DOHH2 (cell line): ENCODE measurements at regions not wholly inside any gene's neighbourhood (a gene's known extent, or its start where the extent isn't known, plus 50 kb on each side); places are given as distances from the start of the nearest gene placed in this dataset.

Experiments
- H3F3A ChIP-seq: fragments of 200-600 bp; sonication (generic), shearing (Covaris generic); 2 replicates; pipeline ENCODE4 v1.6.0; 2016; ENCODE audit warnings: antibody characterized with exemption, mild to moderate bottlenecking; ENCODE audit not compliant: control insufficient read depth, insufficient read depth
- H3K27ac ChIP-seq: fragments of 200-600 bp; sonication (generic); 2 replicates; pipeline ENCODE4 v1.5.1; 2014; ENCODE audit warnings: low read depth, mild to moderate bottlenecking, low read length, moderate library complexity
- H3K27me3 ChIP-seq: fragments of 200-600 bp; sonication (generic); 2 replicates; pipeline ENCODE4 v1.6.1; 2014; ENCODE audit warnings: mild to moderate bottlenecking, low read length, mixed read lengths; ENCODE audit not compliant: control insufficient read depth
- H3K36me3 ChIP-seq: fragments of 200-600 bp; sonication (generic); 2 replicates; pipeline ENCODE4 v1.6.1; 2014; ENCODE audit warnings: mild to moderate bottlenecking, low read length, moderate library complexity, mixed read lengths; ENCODE audit not compliant: control insufficient read depth
- H3K4me1 ChIP-seq: fragments of 200-600 bp; sonication (generic); 2 replicates; pipeline ENCODE4 v1.6.1; 2014; ENCODE audit warnings: mild to moderate bottlenecking, low read length, mixed read lengths; ENCODE audit not compliant: control insufficient read depth
- H3K4me2 ChIP-seq: fragments of 200-600 bp; sonication (generic); 2 replicates; pipeline ENCODE4 v1.6.0; 2014; ENCODE audit warnings: mild to moderate bottlenecking, low read length, moderate library complexity
- H3K4me3 ChIP-seq: fragments of 200-600 bp; sonication (generic); 2 replicates; pipeline ENCODE4 v1.5.1; 2014; ENCODE audit warnings: mild to moderate bottlenecking, low read length, mixed read lengths
- H3K79me2 ChIP-seq: fragments of 200-600 bp; sonication (generic); 2 replicates; pipeline ENCODE4 v1.6.1; 2014; ENCODE audit warnings: mild to moderate bottlenecking, low read length, mixed read lengths; ENCODE audit not compliant: control insufficient read depth
- H3K9me2 ChIP-seq: fragments of 200-600 bp; sonication (generic); replicated peaks from 2 replicates; pipeline ENCODE4 v1.6.1; 2014; ENCODE audit warnings: mild to moderate bottlenecking, low read length, mixed read lengths; ENCODE audit not compliant: control insufficient read depth
- H3K9me3 ChIP-seq: fragments of 200-600 bp; sonication (generic); 2 replicates; pipeline ENCODE4 v1.6.1; 2014; ENCODE audit warnings: antibody characterized with exemption, low read length, mixed read lengths; ENCODE audit not compliant: control insufficient read depth, insufficient read depth
- H4K20me1 ChIP-seq: fragments of 200-600 bp; sonication (generic); 2 replicates; pipeline ENCODE4 v1.6.0; 2014; ENCODE audit warnings: low read depth, mild to moderate bottlenecking, antibody characterized with exemption, low read length, moderate library complexity; ENCODE audit not compliant: control insufficient read depth, insufficient read depth
- CTCF ChIP-seq: fragments of 200-600 bp; sonication (generic); IDR thresholded peaks from one replicate; pipeline ENCODE4 v1.5.1; 2014; ENCODE audit warnings: antibody characterized with exemption, mild to moderate bottlenecking, low read depth, low read length; ENCODE audit not compliant: poor library complexity, severe bottlenecking
- EZH2phosphoT487 ChIP-seq: fragments of 200-600 bp; sonication (generic); IDR thresholded peaks from 2 replicates; pipeline ENCODE4 v1.6.1; 2017; ENCODE audit warnings: borderline replicate concordance, mild to moderate bottlenecking, antibody characterized with exemption, low read length, moderate library complexity, mixed read lengths

DNA sequence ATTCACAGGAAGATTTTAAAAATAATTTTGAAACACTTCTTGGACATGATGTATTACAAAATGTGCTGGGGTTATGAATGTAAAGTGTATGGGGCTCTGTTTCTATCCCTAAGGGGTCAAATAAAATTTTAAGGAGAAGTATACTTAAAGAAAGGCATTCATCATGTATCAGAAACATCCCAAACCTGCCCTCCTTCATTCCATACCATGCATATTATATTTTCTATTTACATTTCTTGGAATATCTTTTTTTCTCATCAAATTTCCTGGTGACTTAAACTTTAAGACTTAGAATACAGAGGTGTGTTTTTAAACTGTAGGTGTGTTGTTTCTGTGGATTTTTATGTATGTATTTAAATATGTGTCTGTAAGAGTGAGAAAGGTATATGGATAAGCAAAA is 96.1 kb upstream of the ADAMTS19 start:
- Histone ChIP-seq H3K4me1 (no peaks in the 10 kb centered on the region), H3K27me3 (no peaks in the 10 kb centered on the region), H4K20me1 (no peaks in the 10 kb centered on the region), H3K79me2 (no peaks in the 10 kb centered on the region), H3F3A (no peaks in the 10 kb centered on the region), H3K9me3 (no peaks in the 10 kb centered on the region), H3K9me2 (no peaks in the 10 kb centered on the region), H3K27ac (no peak overlapping the region), H3K4me3 (no peak overlapping the region), H3K4me2 (no peak overlapping the region), H3K36me3 (no peaks in the 10 kb centered on the region)
- no peak for TF ChIP-seq EZH2phosphoT487
- no peak for TF ChIP-seq CTCF

- TF ChIP-seq CTCF (no peak), EZH2phosphoT487 (no peak)
- Histone ChIP-seq H3K4me1 (no peaks in the 10 kb centered on the region), H3K79me2 (no peaks in the 10 kb centered on the region), H3K36me3 (no peaks in the 10 kb centered on the region), H3F3A (no peaks in the 10 kb centered on the region), H3K9me3 (no peaks in the 10 kb centered on the region), H3K27me3 (no peaks in the 10 kb centered on the region), H3K27ac (no peak overlapping the region), H3K4me3 (no peak overlapping the region), H3K4me2 (no peak overlapping the region), H3K9me2 (no peaks in the 10 kb centered on the region), H4K20me1 (no peaks in the 10 kb centered on the region)
These were observed 92.2 kb upstream of the ADAMTS19 start for GRCh38 chr5:129367883-129368282.

GRCh38 chr5:129372025-129372424 is 88.1 kb upstream of the ADAMTS19 start:
- Histone ChIP-seq H4K20me1 (no peaks in the 10 kb centered on the region), H3K4me3 (no peak overlapping the region), H3K4me2 (no peak overlapping the region), H3K36me3 (no peaks in the 10 kb centered on the region), H3K9me2 (no peaks in the 10 kb centered on the region), H3K4me1 (no peaks in the 10 kb centered on the region), H3F3A (no peaks in the 10 kb centered on the region), H3K79me2 (no peaks in the 10 kb centered on the region), H3K27me3 (no peaks in the 10 kb centered on the region), H3K27ac (no peak overlapping the region), H3K9me3 (no peaks in the 10 kb centered on the region)
- TF ChIP-seq EZH2phosphoT487 = no peak
- no peak for TF ChIP-seq CTCF

DNA sequence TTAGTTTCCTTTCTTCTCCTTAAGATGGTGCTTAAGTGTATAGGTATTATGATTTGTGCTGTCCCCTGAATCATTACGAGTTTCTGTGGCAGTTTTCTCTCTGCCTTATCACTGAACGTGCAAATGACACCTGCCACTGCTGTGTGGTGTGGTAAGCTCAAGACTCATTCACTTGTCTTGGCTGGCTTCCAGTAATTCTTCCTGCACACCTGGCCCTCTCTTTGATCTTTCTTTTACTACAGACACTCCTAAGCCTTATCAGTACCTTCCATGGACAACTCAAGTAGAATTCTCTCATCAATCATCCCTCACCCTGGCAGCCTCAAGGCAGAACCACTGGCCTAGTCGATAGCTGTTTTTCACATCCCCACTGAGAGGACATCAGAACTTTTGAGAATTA is 82.6 kb upstream of the ADAMTS19 start:
- TF ChIP-seq CTCF = no peak
- TF ChIP-seq EZH2phosphoT487 = no peak
- Histone ChIP-seq H4K20me1 (no peaks in the 10 kb centered on the region), H3K4me1 (peaks cover 5% of the 10 kb centered on the region; the same call in 1 of the 2 replicates), H3F3A (no peaks in the 10 kb centered on the region), H3K27me3 (no peaks in the 10 kb centered on the region), H3K4me3 (no peak overlapping the region), H3K36me3 (no peaks in the 10 kb centered on the region), H3K4me2 (no peak overlapping the region), H3K27ac (no peak overlapping the region), H3K9me3 (no peaks in the 10 kb centered on the region), H3K9me2 (no peaks in the 10 kb centered on the region; the same call in 1 of the 2 replicates), H3K79me2 (no peaks in the 10 kb centered on the region)
